ENCODE measurements at regions not wholly inside any gene's neighbourhood (a gene's known extent, or its start where the extent isn't known, plus 50 kb on each side); places are given as distances from the start of the nearest gene placed in this dataset.

DNA sequence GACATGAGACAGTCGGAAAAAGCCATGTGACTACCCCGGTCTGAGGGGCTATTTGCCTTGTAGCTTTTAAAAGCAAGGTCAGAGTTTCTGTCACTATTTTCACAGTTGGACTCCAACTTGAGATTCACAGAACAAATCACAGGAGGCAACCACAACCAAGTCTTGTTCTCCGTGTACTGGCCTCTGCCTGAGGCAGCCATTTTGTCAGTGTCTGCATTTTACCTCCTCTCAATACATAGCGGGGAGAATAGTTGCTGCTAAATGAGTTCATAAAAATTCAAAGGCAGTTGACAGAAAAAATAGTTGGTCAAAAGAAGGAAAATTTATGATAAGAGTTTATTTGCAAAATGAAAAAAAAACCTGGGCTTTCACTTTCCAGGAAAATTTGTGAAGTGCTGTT is 501.4 kb downstream of the CCDC85A start:
- no peak for DNase-seq (ENCODE audit: extremely low read depth, low read depth)
- no peak for TF ChIP-seq CTCF (IDR thresholded peaks at IDR 0.05; ENCODE audit: low read depth, low read length)

- no peak for DNase-seq (ENCODE audit: extremely low read depth, low read depth)
- no peak for TF ChIP-seq CTCF (IDR thresholded peaks at IDR 0.05; ENCODE audit: low read depth, low read length)
These were observed 503.4 kb downstream of the CCDC85A start for GRCh38 chr2:56687169-56687568.

GRCh38 chr2:56688661-56689060 is 504.9 kb downstream of the CCDC85A start:
- no peak for TF ChIP-seq CTCF (IDR thresholded peaks at IDR 0.05; ENCODE audit: low read depth, low read length)
- DNase-seq (ENCODE audit: extremely low read depth, low read depth): no peak

- DNase-seq (ENCODE audit: extremely low read depth, low read depth): no peak
- no peak for TF ChIP-seq CTCF (IDR thresholded peaks at IDR 0.05; ENCODE audit: low read depth, low read length)
These were observed 509.7 kb downstream of the CCDC85A start for GRCh38 chr2:56693501-56693900.

- no peak for TF ChIP-seq CTCF (IDR thresholded peaks at IDR 0.05; ENCODE audit: low read depth, low read length)
- DNase-seq (ENCODE audit: extremely low read depth, low read depth): no peak
These were observed 519.2 kb downstream of the CCDC85A start for GRCh38 chr2:56703001-56703400.

DNA sequence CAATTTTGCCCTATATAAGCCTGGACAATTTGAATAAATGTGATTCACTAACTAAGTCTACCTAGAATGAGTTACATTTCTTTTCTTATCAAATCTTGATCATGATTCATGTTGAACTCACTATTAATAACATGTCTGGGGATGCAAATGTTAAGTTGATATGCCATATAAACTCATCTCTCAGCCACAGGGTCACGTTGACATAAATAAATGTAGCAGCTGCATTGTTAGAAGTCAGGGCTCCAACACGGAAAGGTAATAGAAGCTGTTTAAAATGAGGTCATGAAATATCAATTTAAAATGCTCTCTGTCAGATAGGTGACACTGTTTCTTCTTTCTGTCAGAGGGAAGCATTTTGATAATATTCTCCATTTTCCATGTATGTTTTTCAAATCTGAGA is 521.9 kb downstream of the CCDC85A start:
- no peak for DNase-seq (ENCODE audit: extremely low read depth, low read depth)
- no peak for TF ChIP-seq CTCF (IDR thresholded peaks at IDR 0.05; ENCODE audit: low read depth, low read length)

DNA sequence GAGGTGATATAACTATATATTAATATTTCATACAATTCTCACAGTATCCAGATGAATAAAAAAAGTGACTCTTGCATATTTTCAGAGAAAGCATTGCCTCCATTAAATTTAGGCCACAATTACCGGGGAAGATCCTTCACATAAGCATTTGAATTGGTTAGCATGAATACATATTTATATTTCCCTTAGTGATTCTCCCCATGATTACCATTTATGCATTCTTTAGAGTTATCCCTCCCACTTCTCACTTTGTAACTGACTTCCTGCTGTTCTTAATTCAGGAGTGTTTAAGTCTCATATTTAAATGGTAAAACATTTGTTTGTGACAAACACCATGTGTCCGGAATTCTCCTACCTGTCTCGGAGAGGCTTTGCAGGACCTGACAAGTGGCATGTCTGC is 523.4 kb downstream of the CCDC85A start:
- DNase-seq (ENCODE audit: extremely low read depth, low read depth): no peak
- TF ChIP-seq CTCF (IDR thresholded peaks at IDR 0.05; ENCODE audit: low read depth, low read length): no peak

Data from AG09319 (cell line).